Fibroblast of skin of back (primary cell): ENCODE measurements at regions not wholly inside any gene's neighbourhood (a gene's known extent, or its start where the extent isn't known, plus 50 kb on each side); places are given as distances from the start of the nearest gene placed in this dataset.

ENCODE experiments used
- DNase-seq: peaks from one replicate; pipeline ENCODE4 v3.0.0-alpha.2; 2013

DNA sequence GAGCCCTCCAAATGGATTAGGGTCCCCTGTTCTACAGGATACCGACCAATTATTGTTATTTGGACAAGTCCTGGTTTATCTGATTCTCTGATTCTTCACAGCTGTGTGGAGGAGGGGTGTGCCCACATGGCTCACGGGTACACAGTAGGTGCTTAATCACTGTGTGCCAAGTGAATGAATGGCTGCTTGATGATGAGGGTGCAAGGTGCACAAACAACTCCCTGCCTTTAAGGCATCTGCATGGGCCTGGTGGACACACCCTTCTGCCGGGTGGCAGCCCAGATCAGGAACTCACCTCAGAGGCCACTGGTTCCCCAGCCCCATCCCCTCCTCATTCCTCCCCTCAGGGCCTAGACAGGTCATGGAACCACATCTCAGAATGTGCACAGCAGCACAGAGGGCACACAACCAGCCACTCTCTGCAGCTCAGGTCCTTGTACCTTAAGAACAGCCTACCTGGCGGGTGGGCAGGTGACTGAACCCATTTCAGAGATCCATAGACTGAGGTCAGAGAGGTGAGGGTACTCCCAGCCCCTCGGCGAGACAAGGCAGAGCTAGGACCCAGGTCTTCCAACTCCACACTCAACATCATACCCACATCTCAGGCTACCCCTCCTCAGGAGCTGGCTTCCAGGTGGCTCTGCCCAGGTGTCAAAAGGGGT is 50.3 kb downstream of the SHANK2 start:
- no peak for DNase-seq

DNA sequence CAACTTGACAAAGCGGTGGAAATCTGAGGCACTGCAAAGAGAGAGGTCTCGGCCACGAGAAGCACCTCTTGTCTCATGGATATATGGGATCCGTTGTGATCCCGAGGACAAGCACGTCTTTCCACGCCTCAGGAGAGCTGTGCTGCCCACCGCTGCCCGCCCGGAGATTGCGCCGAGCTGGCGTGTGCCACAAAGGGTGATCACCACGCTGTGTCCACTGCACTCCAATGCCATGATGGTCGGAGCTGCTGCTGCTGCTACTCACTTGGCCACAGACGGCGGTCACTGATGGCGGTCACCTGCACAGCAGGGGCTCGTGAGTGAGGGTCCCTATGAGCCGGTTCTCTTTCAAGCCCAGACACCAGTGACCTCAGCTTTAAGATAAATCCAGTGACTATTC is 51.1 kb downstream of the SHANK2 start:
- no peak for DNase-seq

DNA sequence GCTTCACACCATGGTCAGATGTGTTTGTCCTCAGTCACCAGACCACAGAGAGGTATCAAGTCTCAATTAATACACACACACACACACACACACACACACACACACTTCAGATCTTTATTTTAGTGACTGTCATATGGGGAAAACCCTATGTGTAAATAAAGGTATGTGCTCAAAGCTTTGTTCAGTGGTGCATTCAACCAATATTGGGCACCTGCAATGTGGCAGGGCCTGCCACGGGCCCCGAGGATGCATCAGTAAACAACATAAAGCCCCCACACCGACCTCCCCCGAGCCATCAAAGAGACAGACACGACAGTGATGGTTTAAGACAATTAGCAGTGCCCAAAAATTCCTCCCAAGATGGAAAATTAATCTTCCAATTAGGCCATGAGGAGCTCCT is 51.6 kb downstream of the SHANK2 start:
- no peak for DNase-seq

DNA sequence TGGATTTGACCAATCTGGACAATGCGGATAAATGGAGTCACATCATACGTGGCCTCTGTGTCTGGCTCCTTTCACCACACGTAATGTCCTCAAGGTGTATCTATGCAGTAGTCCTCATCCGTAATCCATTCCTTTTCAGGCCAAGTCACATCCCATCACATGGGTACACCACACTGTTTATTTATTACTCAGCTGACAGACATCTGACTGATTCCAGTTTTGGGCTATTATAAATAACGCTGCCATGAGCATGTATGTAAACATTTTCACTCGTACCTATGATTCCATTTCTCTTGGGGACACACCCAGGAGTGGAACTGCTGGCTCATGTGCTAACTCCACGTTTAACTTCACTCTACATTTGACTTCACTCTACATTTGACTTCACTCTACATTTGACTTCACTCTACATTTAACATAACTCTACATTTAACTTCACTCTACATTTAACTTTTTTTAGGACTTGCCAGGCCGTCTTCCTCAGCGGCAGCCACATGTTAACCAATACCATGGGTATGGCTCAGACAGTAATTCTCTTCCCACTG is 52.1 kb downstream of the SHANK2 start:
- no peak for DNase-seq

DNA sequence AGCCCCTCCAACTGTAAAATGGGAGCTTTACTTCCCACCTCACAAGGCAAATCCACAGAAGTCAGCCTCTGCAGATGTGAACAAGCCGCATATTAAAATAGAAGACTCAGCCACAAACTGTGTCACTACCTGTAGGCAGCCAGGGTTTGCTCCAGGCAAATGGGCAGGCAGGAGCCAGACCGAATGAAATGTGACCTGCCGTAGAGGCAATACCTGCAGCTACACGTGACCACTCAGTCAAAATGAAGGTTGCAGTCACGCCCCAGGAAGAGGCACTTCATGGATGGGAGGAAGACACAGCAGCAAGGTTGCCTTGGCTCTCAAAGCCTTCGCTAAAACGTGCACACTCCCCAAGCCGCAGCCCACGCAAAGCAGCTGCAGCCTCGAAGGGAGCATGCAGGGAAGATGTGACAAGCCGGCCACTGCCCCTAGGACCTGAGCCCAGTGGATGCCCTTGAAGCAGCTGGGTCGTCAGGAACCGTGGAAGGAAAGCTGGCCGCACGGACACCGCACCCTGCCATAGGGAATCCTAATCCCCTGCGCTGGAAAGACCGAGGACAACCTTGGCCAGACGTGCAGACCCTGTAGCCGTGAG is 53.1 kb downstream of the SHANK2 start:
- DNase-seq, result no peak

DNA sequence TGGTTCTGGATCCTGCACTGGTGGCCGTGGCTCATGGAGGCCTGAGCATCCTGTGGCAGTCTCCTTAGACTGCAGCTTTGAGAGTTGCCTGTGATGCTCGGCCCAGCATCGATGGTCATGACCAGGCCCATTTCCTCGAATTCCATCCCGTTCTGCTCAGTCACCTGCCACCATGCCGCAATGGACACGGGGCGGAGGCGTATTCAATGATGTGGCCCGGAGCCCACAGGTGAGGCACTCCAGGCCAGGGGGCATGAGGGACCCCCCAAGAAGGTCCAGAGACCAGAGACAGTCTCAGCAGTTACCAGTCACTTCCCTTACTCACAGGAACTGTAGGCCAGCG is 53.6 kb downstream of the SHANK2 start:
- no peak for DNase-seq

DNA sequence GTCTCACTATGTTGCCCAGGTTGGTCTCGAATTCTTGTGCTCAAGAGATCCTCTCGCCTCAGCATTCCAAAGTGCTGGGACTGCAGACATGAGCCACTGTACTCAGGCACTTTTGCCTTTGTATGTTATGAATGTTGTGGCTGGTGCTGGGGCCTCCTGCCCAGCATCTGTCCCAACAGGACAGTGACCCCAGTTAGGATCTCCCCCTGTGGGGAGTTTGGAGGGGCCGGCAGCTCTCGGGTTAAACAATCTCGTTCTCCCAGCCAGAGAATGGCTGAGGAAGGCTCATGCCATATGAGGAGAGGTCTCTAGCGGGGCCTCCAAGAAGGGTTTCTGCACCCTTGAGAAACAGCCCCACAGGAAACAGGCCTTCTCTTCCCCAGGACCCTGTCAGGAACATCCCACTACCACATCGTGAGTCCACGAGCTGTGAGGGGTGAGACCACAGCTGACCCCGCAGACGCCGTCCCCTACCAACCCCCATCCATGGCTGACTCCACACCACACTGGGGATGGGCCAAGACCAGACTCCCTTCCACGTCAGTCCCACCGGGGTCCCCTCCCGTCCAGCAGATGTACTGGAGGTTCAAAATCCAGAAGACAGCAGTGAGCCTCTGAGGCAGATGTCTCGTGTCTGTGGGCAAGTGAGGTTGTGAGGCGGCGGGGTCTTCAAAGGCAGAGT is 54.1 kb downstream of the SHANK2 start:
- DNase-seq, result no peak

DNA sequence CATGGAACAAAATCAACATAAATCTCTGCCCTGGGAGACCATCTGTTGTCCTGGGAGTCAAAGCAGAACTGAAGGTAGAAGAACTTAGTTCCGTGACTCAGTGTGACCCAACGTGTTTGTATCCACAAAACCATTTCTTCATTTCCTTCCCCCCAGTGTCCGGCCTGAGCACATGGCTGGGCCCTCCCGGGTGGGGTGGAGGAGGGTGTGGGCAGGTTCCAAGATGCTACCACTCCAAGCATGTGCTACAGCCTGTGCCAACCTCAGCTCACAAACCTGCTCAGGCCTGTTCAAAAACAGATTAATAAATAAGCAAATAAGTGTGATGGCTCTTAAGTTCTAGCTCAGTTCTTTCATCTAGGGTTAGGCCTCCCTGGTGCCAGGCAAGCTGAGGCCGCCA is 55.3 kb downstream of the SHANK2 start:
- DNase-seq, result no peak

DNA sequence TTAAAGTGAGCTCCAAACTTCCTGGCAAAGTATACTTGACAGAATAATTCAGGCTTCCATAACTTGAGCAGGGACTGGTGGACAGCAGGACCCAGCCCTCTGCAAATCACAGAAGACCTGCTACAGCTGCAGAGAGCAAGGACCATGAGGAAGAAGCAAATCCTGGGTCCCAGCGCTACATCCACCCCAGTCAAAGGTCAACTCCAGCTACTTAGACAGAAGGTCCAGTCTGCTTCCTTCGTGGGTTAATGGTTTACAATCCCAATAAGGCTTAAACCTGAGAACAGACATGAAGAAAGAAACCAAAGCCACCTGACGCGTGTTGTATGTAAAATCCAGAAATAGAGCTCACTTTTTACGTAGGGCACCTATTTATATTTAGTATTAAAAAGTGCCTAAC is 57.7 kb downstream of the SHANK2 start:
- no peak for DNase-seq

DNA sequence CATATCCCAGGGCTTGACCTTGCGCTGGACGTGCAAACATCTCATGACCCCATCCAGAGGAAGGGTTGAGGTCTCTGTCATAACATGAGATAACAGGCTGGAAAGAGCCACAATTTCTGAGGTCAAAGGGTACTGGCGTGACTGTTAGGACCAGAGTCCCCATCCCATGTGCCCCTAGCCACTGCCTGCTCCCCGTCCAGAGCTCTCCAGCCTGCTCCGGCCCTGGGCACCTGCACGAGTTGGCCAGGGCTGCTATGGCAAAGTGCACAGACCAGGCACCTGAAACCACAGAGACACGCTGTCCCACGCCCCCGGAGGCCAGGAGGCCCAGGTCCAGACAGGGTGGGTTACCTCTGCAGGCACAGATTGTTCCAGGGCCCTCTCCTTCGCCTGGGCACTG is 58.9 kb downstream of the SHANK2 start:
- no peak for DNase-seq

DNA sequence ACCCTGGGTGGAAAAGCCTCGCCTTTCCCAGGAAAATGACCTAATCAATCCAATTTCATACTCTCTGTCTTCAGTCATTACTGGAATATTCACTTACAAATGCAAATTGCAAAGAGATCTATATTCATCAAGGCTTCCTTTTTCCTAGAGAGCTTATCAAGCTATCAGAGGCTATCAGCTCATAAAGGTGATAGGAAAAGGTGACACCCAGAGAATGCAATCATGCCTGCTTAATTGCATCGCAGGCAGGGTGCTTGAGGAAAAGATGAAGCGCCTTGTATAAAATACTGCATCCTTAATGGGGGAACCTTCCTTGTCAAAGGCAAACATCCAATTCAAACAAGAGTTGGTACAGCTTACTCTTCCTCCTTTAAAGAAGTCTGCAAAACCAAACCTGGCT is 59.7 kb downstream of the SHANK2 start:
- no peak for DNase-seq

DNA sequence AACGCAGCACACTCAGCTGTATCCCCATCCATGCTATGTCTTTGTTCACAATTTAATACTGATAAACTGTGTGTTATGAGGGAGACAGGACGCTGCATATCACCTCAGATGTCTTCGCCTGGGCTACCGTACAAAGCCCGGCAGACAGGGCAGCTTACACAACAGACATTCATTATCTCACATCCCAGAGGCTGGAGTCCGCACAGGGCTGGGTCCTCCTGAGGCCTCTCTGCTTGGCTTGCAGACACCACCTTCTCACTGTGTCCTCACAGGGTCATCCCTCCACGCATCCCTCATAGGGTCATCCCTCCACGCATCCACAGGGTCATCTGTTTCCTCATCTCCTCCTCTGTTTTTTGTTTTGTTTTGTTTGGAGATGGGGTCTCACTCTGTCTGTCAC is 61.2 kb downstream of the SHANK2 start:
- DNase-seq, result no peak

DNA sequence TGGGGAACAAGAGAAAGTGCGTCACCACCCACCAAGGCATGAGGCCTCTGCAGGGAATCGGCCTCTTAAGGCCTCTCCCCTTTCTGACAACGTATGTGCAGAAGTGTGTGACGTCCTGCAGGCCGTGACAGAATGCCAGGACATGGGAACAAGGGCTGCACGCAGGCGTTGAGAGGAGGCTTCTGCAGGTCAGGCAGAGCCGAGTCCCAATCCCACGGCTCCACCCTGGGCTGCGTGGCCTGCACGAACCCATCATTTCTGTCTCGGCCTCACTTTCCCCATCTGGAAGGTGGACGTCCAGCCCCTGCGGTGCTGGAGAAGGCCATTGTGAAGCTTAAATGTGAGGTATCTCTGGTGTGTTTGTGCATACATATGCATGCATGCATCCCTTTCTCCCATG is 61.8 kb downstream of the SHANK2 start:
- no peak for DNase-seq

DNA sequence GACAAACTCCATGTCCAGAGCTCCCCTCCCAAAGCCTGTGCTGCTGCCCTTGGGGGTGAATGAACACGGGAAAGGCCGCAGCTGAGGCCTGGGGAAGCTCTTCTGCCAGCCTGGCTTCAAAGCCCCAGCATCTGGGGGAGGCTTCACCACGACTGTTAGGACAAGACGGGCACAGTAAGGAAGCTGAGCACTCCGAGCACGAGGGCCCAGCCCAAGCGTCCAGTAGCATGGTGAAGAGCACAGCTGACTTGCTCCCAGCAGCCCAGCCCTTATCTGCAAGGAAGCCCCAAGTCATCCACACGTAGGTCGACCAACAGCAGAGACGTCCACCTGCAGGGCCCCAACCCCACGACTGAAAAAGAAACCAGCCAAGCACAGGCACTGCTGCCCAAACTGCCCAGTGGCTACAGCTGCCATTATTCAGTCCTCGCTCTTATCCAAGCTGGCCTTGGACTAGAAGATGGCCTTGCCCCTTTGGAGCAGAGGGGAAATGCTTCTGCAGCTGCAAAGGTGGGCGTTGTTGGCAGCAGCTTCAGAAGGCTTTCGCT is 62.5 kb downstream of the SHANK2 start:
- no peak for DNase-seq

DNA sequence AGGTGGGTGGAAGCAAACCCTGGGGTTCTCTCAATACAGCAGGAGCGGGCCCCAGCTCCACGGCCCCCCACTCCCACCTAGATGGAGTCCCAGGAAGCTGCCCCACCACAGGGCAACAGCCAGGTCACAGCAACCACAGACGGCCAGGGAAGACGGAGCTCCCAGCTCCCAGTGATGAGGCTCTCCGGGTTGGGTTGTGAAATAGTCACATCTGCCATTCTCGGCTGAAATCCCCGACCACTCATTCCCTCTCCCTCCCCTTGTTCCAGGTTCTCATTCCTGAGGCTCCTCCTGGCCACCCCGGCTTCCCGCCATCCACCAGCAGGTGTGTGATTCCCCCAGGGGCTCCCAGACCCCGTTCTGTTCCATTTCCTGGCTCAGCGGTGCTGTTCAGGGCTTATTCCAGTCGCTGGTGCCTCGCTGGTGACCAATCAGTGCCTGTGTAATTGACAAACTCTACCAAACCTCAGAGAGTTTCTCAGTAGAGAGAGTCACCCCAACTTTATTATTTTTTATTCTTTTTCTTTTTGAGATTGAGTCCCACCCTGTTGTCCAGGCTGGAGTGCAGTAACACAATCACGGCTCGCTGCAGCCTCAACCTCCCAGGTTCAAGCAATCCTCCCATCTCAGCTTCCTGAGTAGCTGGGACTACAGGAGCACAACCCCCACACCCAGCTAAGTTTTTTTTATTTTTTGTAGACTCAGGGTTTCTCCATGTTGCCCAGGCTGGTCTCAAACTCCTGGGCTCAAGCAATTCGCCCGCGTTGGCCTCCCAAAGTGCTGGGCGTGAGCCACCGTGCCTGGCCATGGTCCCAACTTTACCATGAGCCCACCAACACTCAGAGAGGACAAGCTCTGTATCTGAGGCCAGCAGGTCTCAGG is 63.2 kb downstream of the SHANK2 start:
- DNase-seq, result no peak

DNA sequence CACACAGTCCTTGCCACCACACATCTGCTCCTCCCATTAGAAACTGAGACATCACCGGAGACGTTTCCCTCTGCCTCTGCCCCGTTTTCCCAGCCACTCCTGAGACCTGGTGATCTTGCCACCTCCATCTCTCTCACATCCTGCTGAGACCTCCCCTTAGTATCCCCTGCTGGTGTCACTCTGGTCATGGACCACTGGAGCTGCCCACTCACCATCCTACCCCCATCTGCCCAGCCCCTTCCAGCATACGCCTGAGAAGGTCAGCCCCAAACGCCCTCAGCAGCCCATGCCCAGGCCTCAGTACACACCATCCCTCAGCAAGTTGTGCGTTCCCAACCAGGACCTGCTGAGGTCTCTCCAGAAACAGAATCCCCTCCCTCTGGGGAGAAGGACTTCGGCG is 64.3 kb downstream of the SHANK2 start:
- DNase-seq, result no peak

DNA sequence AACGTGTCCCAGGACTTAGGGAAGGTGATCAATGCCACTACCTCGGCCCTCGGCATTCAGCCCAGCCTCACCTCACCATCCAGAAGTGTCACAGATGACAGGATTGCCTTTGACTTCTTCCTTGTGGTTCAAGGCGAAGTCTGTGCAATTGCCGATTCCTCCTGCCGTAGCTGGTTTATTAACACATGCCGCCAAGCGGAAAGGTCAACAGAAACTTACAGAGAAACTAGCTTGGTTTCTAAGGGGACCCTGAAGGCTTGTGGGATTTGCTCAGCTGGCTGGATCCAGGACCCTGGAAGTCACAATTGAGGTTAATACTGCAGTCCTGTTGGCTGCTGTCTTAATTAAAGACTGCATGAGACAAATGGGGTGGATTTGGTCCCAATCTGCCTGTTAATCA is 65.6 kb downstream of the SHANK2 start:
- no peak for DNase-seq

DNA sequence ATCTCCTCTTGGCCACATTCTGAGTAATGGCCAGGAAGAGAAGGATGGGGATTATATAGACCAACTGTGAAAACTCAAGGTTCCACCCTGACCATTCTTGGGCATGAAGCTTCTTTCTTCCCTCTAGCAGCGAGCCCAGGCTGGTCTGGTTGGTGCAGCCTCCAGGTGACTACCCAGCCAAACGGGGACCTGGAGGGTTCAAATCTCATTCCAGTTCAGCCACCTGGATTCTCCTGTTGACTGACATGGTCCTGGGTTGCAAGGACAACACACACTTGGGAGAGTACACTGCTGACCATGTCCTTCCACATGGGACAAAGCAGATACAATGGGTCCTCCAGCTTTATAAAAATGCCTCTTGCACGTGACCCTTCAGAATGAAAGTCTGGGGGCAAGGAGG is 67.0 kb downstream of the SHANK2 start:
- DNase-seq, result no peak

DNA sequence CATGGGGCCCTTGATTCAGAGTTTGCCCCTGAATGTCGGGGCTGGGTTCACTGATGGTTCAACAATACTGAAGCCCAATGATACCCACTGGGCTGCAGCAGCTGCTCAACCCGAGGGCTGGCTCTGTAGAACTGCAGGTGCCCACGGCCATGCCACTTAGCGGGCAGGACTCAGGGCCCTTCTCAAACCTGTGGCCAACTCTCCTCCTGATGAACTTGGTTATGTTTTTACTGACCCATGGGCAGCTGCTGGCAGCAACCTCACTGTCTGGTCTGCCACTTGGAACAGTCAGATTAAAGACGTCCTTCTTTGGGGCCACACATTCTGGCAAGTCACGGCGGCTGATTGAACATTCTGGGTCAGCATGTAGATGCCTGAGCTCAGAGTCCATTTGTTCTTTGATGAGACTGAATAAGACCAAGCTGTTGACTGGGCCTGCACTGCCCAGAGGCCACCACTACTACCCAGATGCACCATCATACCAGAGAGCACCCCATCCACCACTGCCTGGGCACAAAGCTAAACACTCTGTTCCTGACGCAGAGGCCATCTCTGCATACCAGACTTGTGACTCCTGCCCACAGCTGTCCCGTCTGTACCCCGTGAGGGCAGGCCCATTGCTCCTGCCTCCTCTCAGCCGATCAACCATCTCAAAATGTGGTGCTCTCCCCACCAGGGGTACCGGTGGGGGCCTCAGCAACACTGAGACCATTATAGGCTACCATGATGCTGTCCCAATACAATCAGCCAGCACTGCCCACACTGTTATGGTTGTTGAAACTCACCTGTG is 67.8 kb downstream of the SHANK2 start:
- no peak for DNase-seq

DNA sequence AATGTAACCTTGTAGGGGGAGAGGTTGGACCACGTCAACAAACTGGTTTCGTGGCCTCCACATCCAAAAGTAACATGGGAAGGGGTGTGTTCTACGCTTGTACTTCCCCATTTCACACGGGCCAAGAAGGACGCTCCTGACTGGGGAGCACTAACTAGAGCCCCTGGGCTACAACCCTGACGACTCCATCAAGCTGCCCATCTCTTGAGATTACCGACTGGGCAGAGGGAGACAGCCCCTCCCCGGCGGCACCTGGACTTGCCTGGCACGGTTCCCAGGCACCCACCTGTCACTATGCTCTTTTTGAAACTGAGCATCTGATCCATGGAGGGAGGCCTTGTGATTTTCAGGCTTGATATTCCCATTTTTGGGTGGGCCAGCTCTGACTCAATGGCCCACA is 68.5 kb downstream of the SHANK2 start:
- no peak for DNase-seq

DNA sequence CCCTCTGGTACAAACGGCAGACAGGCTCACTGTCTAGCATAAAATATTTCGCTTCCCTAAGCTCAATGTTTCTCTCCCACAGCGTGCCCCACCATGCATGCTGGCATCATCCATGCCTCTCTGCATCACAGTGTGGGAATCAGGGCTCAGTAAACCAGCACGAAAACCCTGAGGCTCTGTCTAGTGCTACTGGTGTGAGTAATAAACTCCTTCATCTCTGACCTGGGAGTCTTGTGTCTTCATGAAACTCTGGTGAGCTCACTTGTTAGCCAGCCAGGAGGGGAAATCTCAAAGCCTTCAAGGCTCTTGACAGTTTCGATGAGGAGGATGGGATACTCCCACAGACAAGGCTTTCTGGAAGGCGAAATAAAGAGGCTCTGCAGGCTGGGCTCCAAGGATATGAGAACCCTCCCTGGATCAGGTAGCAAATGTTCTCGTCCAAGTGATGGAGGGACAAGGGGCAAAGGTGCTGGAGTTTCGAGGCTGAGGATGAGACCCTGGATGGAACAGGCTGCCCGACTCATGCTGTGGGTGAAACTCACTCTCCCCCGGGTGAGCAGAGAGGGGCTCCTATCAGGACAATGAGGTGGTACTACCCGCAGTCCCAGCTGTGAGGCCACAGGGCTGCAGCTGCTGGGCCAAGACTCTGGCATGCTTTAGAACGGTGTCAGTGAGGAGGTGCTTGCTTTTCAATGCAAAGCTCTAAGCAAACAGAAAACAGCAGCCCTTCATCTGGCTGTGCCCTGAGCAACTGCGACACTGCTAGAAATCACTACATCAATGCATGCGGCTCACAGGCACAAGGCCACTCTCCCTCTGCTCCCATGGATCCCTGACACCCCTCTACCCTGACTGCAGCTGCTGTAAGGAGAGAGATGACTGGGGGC is 69.3 kb downstream of the SHANK2 start:
- DNase-seq, result no peak
